Type B pancreatic cell (in vitro differentiated cells): ENCODE measurements at regions not wholly inside any gene's neighbourhood (a gene's known extent, or its start where the extent isn't known, plus 50 kb on each side); places are given as distances from the start of the nearest gene placed in this dataset.

Source experiments
- DNase-seq: peaks from one replicate; pipeline ENCODE4 v3.0.0; 2021; ENCODE audit warnings: mixed read lengths; ENCODE audit not compliant: unreplicated experiment; ENCODE audit errors: extremely low spot score
- H3K27ac Mint-ChIP-seq: 2 replicates; pipeline ENCODE4 v1.8.0; 2021; ENCODE audit warnings: mild to moderate bottlenecking, mixed read lengths
- H3K27me3 Mint-ChIP-seq: 2 replicates; pipeline ENCODE4 v1.8.0; 2021; ENCODE audit warnings: mixed read lengths
- H3K36me3 Mint-ChIP-seq: 2 replicates; pipeline ENCODE4 v1.8.0; 2021; ENCODE audit warnings: mixed read lengths
- H3K4me1 Mint-ChIP-seq: one replicate; pipeline ENCODE4 v1.8.0; 2021; ENCODE audit warnings: mixed read lengths; ENCODE audit not compliant: unreplicated experiment
- H3K4me3 Mint-ChIP-seq: 2 replicates; pipeline ENCODE4 v1.8.0; 2021; ENCODE audit warnings: mild to moderate bottlenecking, mixed read lengths
- H3K9me3 Mint-ChIP-seq: 2 replicates; pipeline ENCODE4 v1.8.0; 2021; ENCODE audit warnings: mixed read lengths
- TF ChIP-seq, protein P1 (sequence below): fragments of 200-600 bp; sonication (generic); conservative IDR thresholded peaks from 2 replicates; pipeline ENCODE4 v1.5.0; 2021; ENCODE audit warnings: antibody characterized with exemption, mild to moderate bottlenecking

DNA sequence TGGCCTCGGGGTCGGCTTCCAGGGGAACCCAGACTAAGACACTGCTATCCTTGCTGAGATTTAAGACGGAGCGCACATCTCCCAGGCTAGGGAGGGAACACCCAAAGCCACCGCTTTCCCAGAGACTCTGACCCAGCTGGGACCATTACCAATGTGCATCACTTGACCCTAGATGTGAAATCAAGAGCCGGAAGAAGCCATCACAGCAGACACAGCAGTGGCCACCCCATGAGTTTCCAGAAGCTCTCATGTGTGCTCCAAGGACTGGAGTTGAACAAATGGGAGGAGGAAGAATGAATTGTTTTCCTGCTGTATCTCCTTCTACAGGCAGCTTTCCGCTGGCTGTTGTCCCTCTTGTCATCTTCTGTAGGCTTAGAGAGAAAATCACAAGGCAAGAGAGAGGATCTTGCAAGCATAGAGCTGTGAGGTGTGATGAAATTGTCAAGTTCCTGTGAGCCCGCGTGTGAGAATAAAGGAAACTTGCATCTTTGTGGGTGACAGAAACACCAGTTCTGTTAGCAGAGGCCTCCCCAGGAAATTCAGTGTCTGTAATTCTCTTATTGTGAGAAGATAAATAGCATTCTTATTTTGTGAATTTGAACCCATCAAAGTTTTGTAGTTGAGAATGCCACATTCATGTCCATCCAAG, 711.8 kb downstream of the UQCRFS1 start:
- no peak overlapping the region for H3K27ac Mint-ChIP-seq

DNA sequence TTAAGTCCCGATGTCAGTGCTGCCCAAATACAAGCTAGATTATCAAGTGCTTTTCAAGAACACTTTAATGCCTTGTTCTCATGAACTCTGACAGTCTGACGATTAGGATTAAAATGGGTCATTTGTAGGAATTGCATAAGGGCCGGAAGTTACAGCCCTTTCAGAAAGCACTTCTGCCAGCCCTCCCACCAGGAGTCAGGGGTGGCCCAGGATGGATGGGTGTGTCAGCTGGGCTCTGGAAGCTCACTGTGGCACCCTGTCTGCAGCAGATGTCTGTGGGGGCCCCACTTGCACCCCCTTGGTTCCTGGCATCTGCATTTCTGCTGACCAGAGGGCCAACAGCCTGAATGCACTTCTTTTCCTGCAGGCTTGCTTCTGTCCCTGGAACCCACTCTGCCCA, 712.7 kb downstream of the UQCRFS1 start:
- Mint-ChIP-seq H3K4me3 (no peak overlapping the region), H3K9me3 (no peaks in the 10 kb centered on the region), H3K4me1 (peaks cover 19% of the 10 kb centered on the region), H3K27ac (no peak overlapping the region), H3K27me3 (peaks cover 9% of the 10 kb centered on the region), H3K36me3 (no peaks in the 10 kb centered on the region)
- TF ChIP-seq, protein P1, sequence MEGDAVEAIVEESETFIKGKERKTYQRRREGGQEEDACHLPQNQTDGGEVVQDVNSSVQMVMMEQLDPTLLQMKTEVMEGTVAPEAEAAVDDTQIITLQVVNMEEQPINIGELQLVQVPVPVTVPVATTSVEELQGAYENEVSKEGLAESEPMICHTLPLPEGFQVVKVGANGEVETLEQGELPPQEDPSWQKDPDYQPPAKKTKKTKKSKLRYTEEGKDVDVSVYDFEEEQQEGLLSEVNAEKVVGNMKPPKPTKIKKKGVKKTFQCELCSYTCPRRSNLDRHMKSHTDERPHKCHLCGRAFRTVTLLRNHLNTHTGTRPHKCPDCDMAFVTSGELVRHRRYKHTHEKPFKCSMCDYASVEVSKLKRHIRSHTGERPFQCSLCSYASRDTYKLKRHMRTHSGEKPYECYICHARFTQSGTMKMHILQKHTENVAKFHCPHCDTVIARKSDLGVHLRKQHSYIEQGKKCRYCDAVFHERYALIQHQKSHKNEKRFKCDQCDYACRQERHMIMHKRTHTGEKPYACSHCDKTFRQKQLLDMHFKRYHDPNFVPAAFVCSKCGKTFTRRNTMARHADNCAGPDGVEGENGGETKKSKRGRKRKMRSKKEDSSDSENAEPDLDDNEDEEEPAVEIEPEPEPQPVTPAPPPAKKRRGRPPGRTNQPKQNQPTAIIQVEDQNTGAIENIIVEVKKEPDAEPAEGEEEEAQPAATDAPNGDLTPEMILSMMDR: no peak
- no peak for DNase-seq

More for the DNA sequence above, 711.8 kb downstream of the UQCRFS1 start:
- peaks cover 9% of the 10 kb centered on the region for H3K27me3 Mint-ChIP-seq
- TF ChIP-seq, protein P1: no peak
- no peaks in the 10 kb centered on the region for H3K36me3 Mint-ChIP-seq
- H3K4me1 Mint-ChIP-seq: peaks cover 19% of the 10 kb centered on the region
- no peak for DNase-seq
- H3K9me3 Mint-ChIP-seq: no peaks in the 10 kb centered on the region
- no peak overlapping the region for H3K4me3 Mint-ChIP-seq

DNA sequence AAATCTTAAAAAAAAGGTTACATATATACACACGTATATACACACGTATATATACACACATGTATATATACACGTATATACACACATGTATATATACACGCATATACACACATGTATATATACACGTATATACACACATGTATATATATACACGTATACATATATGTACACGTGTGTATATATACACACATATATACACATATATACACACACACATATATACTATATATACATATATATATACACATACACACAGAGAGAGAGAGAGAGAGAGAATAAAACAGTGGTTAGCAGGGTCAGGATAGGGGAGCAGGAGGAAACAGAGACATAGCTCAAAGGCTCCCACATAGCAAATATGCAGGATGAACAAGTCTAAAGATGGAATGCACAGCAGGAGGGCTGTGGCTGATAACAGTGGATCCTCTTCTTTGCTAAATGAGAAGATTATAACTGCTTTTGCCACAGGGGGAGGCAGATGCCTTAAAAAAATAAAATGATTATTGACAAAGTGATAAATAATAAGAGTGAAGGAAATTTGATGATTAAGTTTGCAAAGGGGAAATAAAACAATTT, 714.5 kb downstream of the UQCRFS1 start:
- peaks cover 30% of the 10 kb centered on the region for H3K4me1 Mint-ChIP-seq
- no peak overlapping the region for H3K4me3 Mint-ChIP-seq

DNA sequence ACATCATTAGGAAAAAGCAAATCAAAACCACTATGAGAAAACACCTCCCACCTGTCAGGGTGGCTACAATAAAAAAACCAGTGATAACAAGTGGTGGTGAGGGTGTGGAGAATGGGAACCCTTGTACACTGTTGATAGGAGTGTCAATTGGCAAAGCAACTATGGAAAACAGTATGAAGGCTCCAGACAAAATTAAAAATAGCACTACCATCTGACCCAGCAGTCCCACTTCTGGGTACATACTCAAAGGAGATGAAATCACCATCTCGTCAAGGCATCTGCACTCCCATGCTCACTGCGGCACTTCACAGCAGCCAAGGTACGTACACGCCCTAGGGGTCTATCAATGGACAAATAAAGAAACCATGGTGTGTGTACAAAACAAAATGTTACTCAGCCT, 715.1 kb downstream of the UQCRFS1 start:
- Mint-ChIP-seq H3K9me3 (no peaks in the 10 kb centered on the region), H3K36me3 (no peaks in the 10 kb centered on the region), H3K27ac (no peak overlapping the region), H3K4me1 (peaks cover 28% of the 10 kb centered on the region), H3K27me3 (peaks cover 4% of the 10 kb centered on the region), H3K4me3 (no peak overlapping the region)
- no peak for DNase-seq
- TF ChIP-seq, protein P1: no peak

More for the DNA sequence above, 714.5 kb downstream of the UQCRFS1 start:
- Mint-ChIP-seq H3K36me3 (no peaks in the 10 kb centered on the region), H3K9me3 (no peaks in the 10 kb centered on the region), H3K27me3 (peaks cover 9% of the 10 kb centered on the region), H3K27ac (no peak overlapping the region)
- no peak for DNase-seq
- TF ChIP-seq, protein P1: no peak

DNA sequence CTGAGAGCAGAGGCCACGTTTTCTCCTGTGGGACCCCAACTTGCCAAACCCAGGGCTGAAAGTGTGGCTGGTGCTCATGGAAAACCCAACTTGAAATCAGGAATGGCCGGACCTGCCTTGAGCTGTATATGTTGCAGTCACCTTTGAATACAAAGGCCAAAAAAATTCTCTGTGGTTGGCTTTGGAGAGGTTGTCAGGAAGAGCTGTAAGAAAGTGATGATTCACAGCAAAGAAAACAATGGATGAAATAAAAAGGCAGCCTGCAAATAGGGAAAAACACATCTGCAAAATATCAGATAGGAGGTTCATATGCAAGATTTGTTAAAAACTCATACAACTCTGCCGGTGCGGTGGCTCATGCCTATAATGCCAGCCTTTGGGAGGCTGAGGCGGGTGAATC, 715.8 kb downstream of the UQCRFS1 start:
- TF ChIP-seq, protein P1: no peak
- Mint-ChIP-seq H3K4me3 (no peak overlapping the region), H3K27me3 (peaks cover 3% of the 10 kb centered on the region), H3K4me1 (peaks cover 31% of the 10 kb centered on the region), H3K36me3 (no peaks in the 10 kb centered on the region), H3K27ac (no peak overlapping the region), H3K9me3 (no peaks in the 10 kb centered on the region)
- no peak for DNase-seq
